ENCODE measurements at regions not wholly inside any gene's neighbourhood (a gene's known extent, or its start where the extent isn't known, plus 50 kb on each side); places are given as distances from the start of the nearest gene placed in this dataset.

- Mint-ChIP-seq H3K4me1 (no peaks in the 10 kb centered on the region), H3K4me3 (no peak overlapping the region)
- H2AFZ ChIP-seq (ENCODE audit: low read length): no peak overlapping the region
Measured at GRCh38 chr1:238628110-238628509, 737.4 kb upstream of the ZP4 start.

More at GRCh38 chr1:238628110-238628509, 737.4 kb upstream of the ZP4 start:
- Histone ChIP-seq H2BK120ac (ENCODE audit: low read depth, low read length, poor library complexity, severe bottlenecking) (no peak overlapping the region), H2BK5ac (ENCODE audit: insufficient read length, low read length) (no peak overlapping the region), H2BK12ac (ENCODE audit: insufficient read length, low read depth, low read length) (no peak overlapping the region), H3K79me1 (ENCODE audit: insufficient read depth, low read depth, low read length, poor library complexity, severe bottlenecking) (no peaks in the 10 kb centered on the region), H3K4me2 (ENCODE audit: insufficient read depth, insufficient read length, low read length) (no peak overlapping the region), H3T11ph (ENCODE audit: low read length) (no peak overlapping the region), H4K20me1 (ENCODE audit: control insufficient read depth, insufficient read depth, insufficient read length) (no peaks in the 10 kb centered on the region), H3K27me3 (ENCODE audit: insufficient read depth, low read length) (no peaks in the 10 kb centered on the region), H2BK20ac (ENCODE audit: low read depth, low read length, poor library complexity, severe bottlenecking) (no peak overlapping the region), H3K56ac (ENCODE audit: insufficient read length, low read depth, low read length) (no peak overlapping the region), H2BK15ac (ENCODE audit: low read depth, low read length) (no peak overlapping the region), H4K5ac (ENCODE audit: insufficient read length, low read depth, low read length) (no peak overlapping the region), H3K23ac (ENCODE audit: insufficient read length, low read depth, low read length) (no peak overlapping the region), H3K9ac (ENCODE audit: extremely low read depth, insufficient read length, low read length) (no peak overlapping the region), H2AK5ac (ENCODE audit: insufficient read length, low read length) (no peak overlapping the region), H4K91ac (ENCODE audit: insufficient read length, low read depth, low read length) (no peak overlapping the region), H3K18ac (ENCODE audit: insufficient read length, low read depth, low read length) (no peak overlapping the region), H3K9me3 (ENCODE audit: control insufficient read depth, low read depth, low read length) (no peaks in the 10 kb centered on the region), H3K23me2 (ENCODE audit: insufficient read length, low read depth, low read length, poor library complexity, severe bottlenecking) (no peaks in the 10 kb centered on the region), H4K8ac (replicated peaks; ENCODE audit: insufficient read length, low read depth, low read length) (no peak overlapping the region), H3K27ac (ENCODE audit: insufficient read length, low read depth, low read length) (no peak overlapping the region), H3K4me1 (ENCODE audit: insufficient read depth, low read length) (no peaks in the 10 kb centered on the region), H3K14ac (ENCODE audit: insufficient read depth, low read length) (no peak overlapping the region), H3K79me2 (ENCODE audit: insufficient read depth, low read length) (no peaks in the 10 kb centered on the region), H3K4ac (ENCODE audit: low read depth, low read length) (no peak overlapping the region)
- Mint-ChIP-seq H3K9me3 (no peaks in the 10 kb centered on the region), H3K27ac (no peak overlapping the region), H3K27me3 (ENCODE audit: low read depth) (no peaks in the 10 kb centered on the region), H3K36me3 (ENCODE audit: insufficient read depth in 1 of 3, low read depth in 3 of 3) (no peaks in the 10 kb centered on the region)
- no CpG with 5 or more reads among the region's 2 CpGs for WGBS (ENCODE audit: extremely low coverage, insufficient read length, low lambda C conversion rate)
- DNase-seq: no peak
- TF ChIP-seq CTCF (conservative IDR thresholded peaks at IDR 0.05): no peak
